HCT116 (cell line): ENCODE measurements at regions not wholly inside any gene's neighbourhood (a gene's known extent, or its start where the extent isn't known, plus 50 kb on each side); places are given as distances from the start of the nearest gene placed in this dataset.

Experiments used
- ATAC-seq: fragments of 200-7000 bp; cut with Tn5 transposase; 2 replicates; pipeline ENCODE4 v1.9.1; 2020; ENCODE audit warnings: mild to moderate bottlenecking, moderate library complexity
- BruUV-seq: library from RNA; stranded (reverse); fragments of 400-500 nt; replicated peaks from 2 replicates; lab custom pipeline; 2021; lab: Mats Ljungman, UMichigan
- CTCF ChIA-PET: fragments of 300-600 bp; sonication (Branson Sonifier 250); formaldehyde crosslinking; loops from one replicate; lab custom pipeline; 2021; ENCODE audit warnings: antibody characterized with exemption; lab: Charles Lee
- POLR2A ChIA-PET: fragments of 300-600, 350-600 bp; sonication (Branson Sonifier 250); formaldehyde crosslinking; loops from one replicate; lab custom pipeline; 2021; ENCODE audit warnings: antibody characterized with exemption; lab: Charles Lee
- RAD21 ChIA-PET, 2 experiments: fragments of 300-600 bp; sonication (Branson Sonifier 250); formaldehyde crosslinking; loops; one replicate each; lab custom pipeline; 2023; ENCODE audit warnings: low total read pairs in 2 of 2; ENCODE audit not compliant: uncharacterized antibody in 2 of 2, unreplicated experiment in 2 of 2, low non-redundant PET in 1 of 2; lab: Charles Lee
- DNase-seq: peaks from one replicate; pipeline ENCODE4 v3.0.0-alpha.2; 2010; ENCODE audit warnings: low read depth, low spot score
- H2AFZ ChIP-seq: fragments of 200-600 bp; shearing (Covaris generic), sonication (generic); 2 replicates; pipeline ENCODE4 v1.6.1; 2017; ENCODE audit warnings: low read depth, mixed run types, mixed read lengths, antibody characterized with exemption, low read length; ENCODE audit not compliant: poor library complexity, severe bottlenecking
- H3K27ac ChIP-seq: 2 replicates; pipeline ENCODE4 v1.5.1; 2012; ENCODE audit warnings: low read depth, low read length
- H3K27me3 ChIP-seq: fragments of 200-600 bp; sonication (generic); 2 replicates; pipeline ENCODE4 v1.6.1; 2016; ENCODE audit warnings: mixed run types, low read length, mixed read lengths; ENCODE audit not compliant: insufficient read depth
- H3K36me3 ChIP-seq, 2 experiments: fragments of 200-500 bp in 1 of 2; fragments of 200-600 bp in 1 of 2; sonication (Bioruptor generic) in 1 of 2; sonication (generic) in 1 of 2; 2 replicates each; pipeline versions ENCODE4 v1.5.1 to v1.6.1; 2014 to 2016; ENCODE audit warnings: low read length in 2 of 2, inconsistent platforms in 1 of 2, mixed read lengths in 1 of 2, mixed run types in 1 of 2; ENCODE audit not compliant: insufficient read depth in 2 of 2, control insufficient read depth in 1 of 2
- H3K4me1 ChIP-seq, 2 experiments: fragments of 200-600 bp in 1 of 2; sonication (generic) in 1 of 2; 2 replicates each; pipeline versions ENCODE4 v1.5.1 to v1.6.1; 2012 to 2017; ENCODE audit warnings: low read length in 2 of 2, inconsistent platforms in 1 of 2, mild to moderate bottlenecking in 1 of 2, mixed read lengths in 1 of 2, mixed run types in 1 of 2, moderate library complexity in 1 of 2; ENCODE audit not compliant: insufficient read depth in 2 of 2, control insufficient read depth in 1 of 2
- H3K4me2 ChIP-seq: fragments of 200-600 bp; sonication (generic); 2 replicates; pipeline ENCODE4 v1.6.1; 2017; ENCODE audit warnings: mixed run types, low read length, mixed read lengths
- H3K4me3 ChIP-seq, 2 experiments: fragments of 200-600 bp in 1 of 2; sonication (generic) in 1 of 2; replicated peaks in 1 of 2; 2 replicates each; pipeline ENCODE4 v1.5.1; 2011 to 2016; ENCODE audit warnings: low read length in 2 of 2, control low read depth in 1 of 2, low read depth in 1 of 2, mild to moderate bottlenecking in 1 of 2, mixed read lengths in 1 of 2, mixed run types in 1 of 2
- H3K79me2 ChIP-seq: fragments of 200-600 bp; sonication (generic); 2 replicates; pipeline ENCODE4 v1.6.1; 2017; ENCODE audit warnings: mild to moderate bottlenecking, mixed run types, low read length, moderate library complexity, mixed read lengths; ENCODE audit not compliant: insufficient read depth
- H3K9ac ChIP-seq: fragments of 200-600 bp; sonication (generic); 2 replicates; pipeline ENCODE4 v1.6.1; 2016; ENCODE audit warnings: low read length, mixed read lengths
- H3K9me2 ChIP-seq: fragments of 200-600 bp; sonication (generic), shearing (Covaris generic); 2 replicates; pipeline ENCODE4 v1.6.1; 2017; ENCODE audit warnings: mixed run types, mild to moderate bottlenecking, moderate library complexity; ENCODE audit not compliant: insufficient read depth
- H3K9me3 ChIP-seq, 2 experiments: fragments of 200-500 bp in 1 of 2; fragments of 200-600 bp in 1 of 2; sonication (Bioruptor generic) in 1 of 2; sonication (generic) in 1 of 2; 2 replicates each; pipeline ENCODE4 v1.6.1; 2014 to 2017; ENCODE audit warnings: low read length in 2 of 2, mixed read lengths in 2 of 2, inconsistent platforms in 1 of 2, low read depth in 1 of 2, mild to moderate bottlenecking in 1 of 2, mixed run types in 1 of 2, moderate library complexity in 1 of 2; ENCODE audit not compliant: control insufficient read depth in 1 of 2, insufficient read depth in 1 of 2
- H4K20me1 ChIP-seq: fragments of 200-600 bp; sonication (generic), shearing (Covaris generic); 2 replicates; pipeline ENCODE4 v1.6.1; 2017; ENCODE audit warnings: mixed run types, mild to moderate bottlenecking, moderate library complexity; ENCODE audit not compliant: insufficient read depth
- EZH2phosphoT487 ChIP-seq: fragments of 200-600 bp; IDR thresholded peaks from 2 replicates; pipeline ENCODE4 v1.6.1; 2018; ENCODE audit warnings: antibody characterized with exemption, borderline replicate concordance
- JUND ChIP-seq: IDR thresholded peaks from 2 replicates; pipeline ENCODE4 v1.6.1; 2012
- POLR2AphosphoS5 ChIP-seq: IDR thresholded peaks from 2 replicates; pipeline ENCODE4 v1.6.1; 2011; ENCODE audit warnings: mild to moderate bottlenecking, low read depth, low read length, moderate library complexity
- RAD21 ChIP-seq: IDR thresholded peaks from 2 replicates; pipeline ENCODE4 v1.6.1; 2012; ENCODE audit warnings: low read depth, mild to moderate bottlenecking
- SIN3A ChIP-seq: IDR thresholded peaks from 2 replicates; pipeline ENCODE4 v1.6.1; 2012; ENCODE audit warnings: low read depth
- SP1 ChIP-seq: IDR thresholded peaks from 2 replicates; pipeline ENCODE4 v1.6.1; 2012; ENCODE audit warnings: low read depth
- YY1 ChIP-seq: IDR thresholded peaks from 2 replicates; pipeline ENCODE4 v1.6.1; 2011; ENCODE audit warnings: low read length, low read depth, moderate library complexity, mild to moderate bottlenecking; ENCODE audit not compliant: insufficient replicate concordance; ENCODE audit errors: extremely low read depth
- ZFX ChIP-seq: fragments of 450-650 bp; IDR thresholded peaks from 2 replicates; pipeline ENCODE4 v1.6.1; 2017
- ZNF274 ChIP-seq: fragments of 200-500 bp; sonication (Bioruptor generic); IDR thresholded peaks from 2 replicates; pipeline ENCODE4 v1.6.1; 2014; ENCODE audit warnings: mild to moderate bottlenecking, low read depth, low read length, inconsistent platforms
- intact Hi-C: fragments of 100-400 bp; cut with micrococcal nuclease; formaldehyde crosslinking; loops from 2 replicates; pipeline ENCODE4 v1.10.0; 2022
- TF ChIP-seq, protein P1 (sequence below): IDR thresholded peaks from 2 replicates; pipeline ENCODE4 v1.6.1; 2011; ENCODE audit warnings: mild to moderate bottlenecking, low read length, moderate library complexity; ENCODE audit not compliant: insufficient replicate concordance; ENCODE audit errors: extremely low read depth
- TF ChIP-seq, protein P2 (sequence below): IDR thresholded peaks from 2 replicates; pipeline ENCODE4 v1.6.1; 2012
- TF ChIP-seq, protein P3 (sequence below): IDR thresholded peaks from 2 replicates; pipeline ENCODE4 v1.6.1; 2012; ENCODE audit warnings: low read depth

DNA sequence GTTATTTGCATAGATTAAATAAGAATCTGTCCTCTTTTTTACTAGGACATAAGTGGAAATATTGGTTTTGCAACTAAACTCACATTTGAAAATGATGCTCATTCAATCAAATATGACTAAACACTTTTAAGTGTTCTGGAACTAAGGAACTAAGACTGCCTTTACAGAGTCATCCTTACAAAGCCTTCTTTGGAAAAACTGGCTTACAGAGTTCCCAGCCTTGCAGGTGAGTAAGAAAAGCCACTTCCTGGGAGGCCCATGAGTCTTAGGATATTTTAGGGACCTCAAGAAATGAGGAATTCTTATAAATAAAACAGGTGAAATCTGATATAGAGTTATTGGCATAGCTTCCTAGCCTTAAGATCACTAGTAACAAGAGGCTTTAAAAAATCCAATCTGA is 135.5 kb downstream of the ALOX5 start:
- Histone ChIP-seq H3K9me2 (no peaks in the 10 kb centered on the region), H3K27me3 (no peaks in the 10 kb centered on the region), H3K9me3 (no peaks in the 10 kb centered on the region), H3K4me1 (no peaks in the 10 kb centered on the region), H3K4me2 (no peak overlapping the region), H3K4me3 (no peak overlapping the region), H3K9ac (no peak overlapping the region), H2AFZ (no peak overlapping the region), H3K36me3 (no peaks in the 10 kb centered on the region), H3K79me2 (no peaks in the 10 kb centered on the region), H4K20me1 (no peaks in the 10 kb centered on the region), H3K27ac (no peak overlapping the region)
- ChIA-PET RAD21 (no interaction called here), CTCF (no interaction called here), POLR2A (no interaction called here)
- TF ChIP-seq JUND (no peak), SIN3A (no peak)
- TF ChIP-seq, protein P1, sequence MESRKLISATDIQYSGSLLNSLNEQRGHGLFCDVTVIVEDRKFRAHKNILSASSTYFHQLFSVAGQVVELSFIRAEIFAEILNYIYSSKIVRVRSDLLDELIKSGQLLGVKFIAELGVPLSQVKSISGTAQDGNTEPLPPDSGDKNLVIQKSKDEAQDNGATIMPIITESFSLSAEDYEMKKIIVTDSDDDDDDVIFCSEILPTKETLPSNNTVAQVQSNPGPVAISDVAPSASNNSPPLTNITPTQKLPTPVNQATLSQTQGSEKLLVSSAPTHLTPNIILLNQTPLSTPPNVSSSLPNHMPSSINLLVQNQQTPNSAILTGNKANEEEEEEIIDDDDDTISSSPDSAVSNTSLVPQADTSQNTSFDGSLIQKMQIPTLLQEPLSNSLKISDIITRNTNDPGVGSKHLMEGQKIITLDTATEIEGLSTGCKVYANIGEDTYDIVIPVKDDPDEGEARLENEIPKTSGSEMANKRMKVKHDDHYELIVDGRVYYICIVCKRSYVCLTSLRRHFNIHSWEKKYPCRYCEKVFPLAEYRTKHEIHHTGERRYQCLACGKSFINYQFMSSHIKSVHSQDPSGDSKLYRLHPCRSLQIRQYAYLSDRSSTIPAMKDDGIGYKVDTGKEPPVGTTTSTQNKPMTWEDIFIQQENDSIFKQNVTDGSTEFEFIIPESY, result no peak
- TF ChIP-seq, protein P2, sequence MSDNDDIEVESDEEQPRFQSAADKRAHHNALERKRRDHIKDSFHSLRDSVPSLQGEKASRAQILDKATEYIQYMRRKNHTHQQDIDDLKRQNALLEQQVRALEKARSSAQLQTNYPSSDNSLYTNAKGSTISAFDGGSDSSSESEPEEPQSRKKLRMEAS, result no peak
- ATAC-seq (no peak), DNase-seq (no peak)
- BruUV-seq, result no TSS peak
- intact Hi-C loops, result no loop called here

DNA sequence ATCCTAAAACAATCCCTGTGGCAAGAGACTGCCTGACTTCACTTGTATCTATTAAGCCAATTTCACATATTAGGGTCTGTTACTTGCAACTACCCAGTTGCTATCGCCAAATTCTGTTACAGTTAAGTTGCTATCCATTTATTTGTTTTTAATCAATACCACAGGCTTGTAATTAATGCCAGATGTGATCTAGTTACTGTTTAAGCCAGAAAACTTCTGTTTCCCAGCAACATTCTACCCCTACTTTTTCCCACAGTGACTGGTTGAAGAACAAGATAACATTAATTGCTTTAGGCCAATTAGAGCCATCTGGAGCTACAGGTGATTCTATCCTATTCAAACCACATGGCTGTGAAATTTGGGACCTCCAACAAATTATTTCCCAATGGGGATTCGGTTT is 131.3 kb downstream of the ALOX5 start:
- Histone ChIP-seq H2AFZ (no peak overlapping the region), H3K36me3 (no peaks in the 10 kb centered on the region), H3K4me2 (no peak overlapping the region), H3K79me2 (no peaks in the 10 kb centered on the region), H3K27me3 (no peaks in the 10 kb centered on the region), H3K4me1 (no peaks in the 10 kb centered on the region), H3K27ac (no peak overlapping the region), H3K9me3 (no peaks in the 10 kb centered on the region), H3K9ac (no peak overlapping the region), H3K9me2 (no peaks in the 10 kb centered on the region), H4K20me1 (no peaks in the 10 kb centered on the region), H3K4me3 (no peak overlapping the region)
- RAD21 ChIA-PET, result no interaction called here
- ATAC-seq (no peak), DNase-seq (no peak)
- intact Hi-C loops, result no loop called here
- POLR2A ChIA-PET, result no interaction called here
- CTCF ChIA-PET, result no interaction called here
- no TSS peak for BruUV-seq
- TF ChIP-seq ZFX (no peak), EZH2phosphoT487 (no peak), SIN3A (no peak), SP1 (no peak), JUND (no peak), RAD21 (no peak), POLR2AphosphoS5 (no peak), YY1 (no peak), ZNF274 (no peak)
- TF ChIP-seq, protein P3, sequence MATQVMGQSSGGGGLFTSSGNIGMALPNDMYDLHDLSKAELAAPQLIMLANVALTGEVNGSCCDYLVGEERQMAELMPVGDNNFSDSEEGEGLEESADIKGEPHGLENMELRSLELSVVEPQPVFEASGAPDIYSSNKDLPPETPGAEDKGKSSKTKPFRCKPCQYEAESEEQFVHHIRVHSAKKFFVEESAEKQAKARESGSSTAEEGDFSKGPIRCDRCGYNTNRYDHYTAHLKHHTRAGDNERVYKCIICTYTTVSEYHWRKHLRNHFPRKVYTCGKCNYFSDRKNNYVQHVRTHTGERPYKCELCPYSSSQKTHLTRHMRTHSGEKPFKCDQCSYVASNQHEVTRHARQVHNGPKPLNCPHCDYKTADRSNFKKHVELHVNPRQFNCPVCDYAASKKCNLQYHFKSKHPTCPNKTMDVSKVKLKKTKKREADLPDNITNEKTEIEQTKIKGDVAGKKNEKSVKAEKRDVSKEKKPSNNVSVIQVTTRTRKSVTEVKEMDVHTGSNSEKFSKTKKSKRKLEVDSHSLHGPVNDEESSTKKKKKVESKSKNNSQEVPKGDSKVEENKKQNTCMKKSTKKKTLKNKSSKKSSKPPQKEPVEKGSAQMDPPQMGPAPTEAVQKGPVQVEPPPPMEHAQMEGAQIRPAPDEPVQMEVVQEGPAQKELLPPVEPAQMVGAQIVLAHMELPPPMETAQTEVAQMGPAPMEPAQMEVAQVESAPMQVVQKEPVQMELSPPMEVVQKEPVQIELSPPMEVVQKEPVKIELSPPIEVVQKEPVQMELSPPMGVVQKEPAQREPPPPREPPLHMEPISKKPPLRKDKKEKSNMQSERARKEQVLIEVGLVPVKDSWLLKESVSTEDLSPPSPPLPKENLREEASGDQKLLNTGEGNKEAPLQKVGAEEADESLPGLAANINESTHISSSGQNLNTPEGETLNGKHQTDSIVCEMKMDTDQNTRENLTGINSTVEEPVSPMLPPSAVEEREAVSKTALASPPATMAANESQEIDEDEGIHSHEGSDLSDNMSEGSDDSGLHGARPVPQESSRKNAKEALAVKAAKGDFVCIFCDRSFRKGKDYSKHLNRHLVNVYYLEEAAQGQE, result no peak
- TF ChIP-seq, all 23 proteins: peak for 0
